A549 (cell line): ENCODE measurements at regions not wholly inside any gene's neighbourhood (a gene's known extent, or its start where the extent isn't known, plus 50 kb on each side); places are given as distances from the start of the nearest gene placed in this dataset.

ENCODE experiments used
- CEBPB ChIP-seq, 2 experiments: fragments of >200 bp in 1 of 2; sonication (Bioruptor Twin) in 1 of 2; formaldehyde crosslinking in 1 of 2; IDR thresholded peaks; 2 replicates each; pipeline ENCODE4 v1.6.1; 2012 to 2016
- EHMT2 ChIP-seq: fragments of 200-600 bp; sonication (generic); IDR thresholded peaks from 2 replicates; pipeline ENCODE4 v1.6.1; 2016; ENCODE audit warnings: antibody characterized with exemption, low read depth, mild to moderate bottlenecking, moderate library complexity
- FOSL2 ChIP-seq, 2 experiments: fragments of 450-650 bp in 1 of 2; fragments of >200 bp in 1 of 2; sonication (Bioruptor Twin) in 1 of 2; formaldehyde crosslinking; IDR thresholded peaks; 2 replicates each; pipeline versions ENCODE4 v1.5.0 to v1.6.1; 2016 to 2020; ENCODE audit warnings: mild to moderate bottlenecking in 1 of 2, moderate library complexity in 1 of 2
- HDAC2 ChIP-seq: fragments of 200-600 bp; sonication (generic); IDR thresholded peaks from 2 replicates; pipeline ENCODE4 v1.6.1; 2016
- HMGXB4 ChIP-seq: fragments of 250-450 bp; sonication (Bioruptor Pico); IDR thresholded peaks from 2 replicates; pipeline ENCODE4 v1.5.0; 2021; ENCODE audit warnings: mild to moderate bottlenecking, moderate library complexity, borderline replicate concordance
- JUN ChIP-seq, 2 experiments: fragments of >200 bp; sonication (Bioruptor Twin); formaldehyde crosslinking; IDR thresholded peaks; 2 replicates in 1 of 2; 3 replicates in 1 of 2; pipeline ENCODE4 v1.6.1; 2016 to 2017
- POLR2A ChIP-seq: IDR thresholded peaks from 2 replicates; pipeline ENCODE4 v1.6.1; 2012; ENCODE audit warnings: mild to moderate bottlenecking, low read length
- POLR2AphosphoS2 ChIP-seq: conservative IDR thresholded peaks from 2 replicates; pipeline ENCODE4 v1.6.1; 2012; ENCODE audit warnings: low read length, improper control_type of control experiment, inconsistent platforms
- REST ChIP-seq: fragments of 200-600 bp; sonication (generic); IDR thresholded peaks from 2 replicates; pipeline ENCODE4 v1.6.1; 2016; ENCODE audit warnings: antibody characterized with exemption, mild to moderate bottlenecking, moderate library complexity
- SMC3 ChIP-seq: fragments of >200 bp; sonication (Bioruptor Twin); formaldehyde crosslinking; IDR thresholded peaks from 3 replicates; pipeline ENCODE4 v1.6.1; 2018; ENCODE audit warnings: inconsistent platforms
- TF ChIP-seq, protein P1 (sequence below): fragments of >200 bp; sonication (Bioruptor Twin); formaldehyde crosslinking; IDR thresholded peaks from 3 replicates; pipeline ENCODE4 v1.5.1; 2016

DNA sequence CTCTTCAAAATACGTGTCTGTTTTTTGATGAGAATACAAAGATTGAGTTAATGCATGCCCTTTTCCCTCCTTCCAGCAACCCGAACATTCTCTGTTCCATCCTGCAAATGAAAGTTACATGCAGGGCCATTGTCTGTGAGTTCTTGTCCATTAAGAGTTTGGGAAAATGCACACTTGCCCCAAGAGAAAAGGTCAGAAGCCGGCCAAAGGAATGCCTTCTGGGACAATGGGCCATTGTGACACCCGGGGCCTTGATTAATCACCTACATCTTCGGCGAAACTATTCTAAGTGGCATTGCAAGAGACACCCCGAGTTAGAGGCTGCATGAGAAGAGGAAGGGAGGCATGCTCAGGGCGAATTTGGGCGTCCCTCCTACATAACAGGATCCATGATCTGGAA lies 73.7 kb upstream of the COPS8 start:
- no peak for TF ChIP-seq SMC3
- TF ChIP-seq, protein P1, sequence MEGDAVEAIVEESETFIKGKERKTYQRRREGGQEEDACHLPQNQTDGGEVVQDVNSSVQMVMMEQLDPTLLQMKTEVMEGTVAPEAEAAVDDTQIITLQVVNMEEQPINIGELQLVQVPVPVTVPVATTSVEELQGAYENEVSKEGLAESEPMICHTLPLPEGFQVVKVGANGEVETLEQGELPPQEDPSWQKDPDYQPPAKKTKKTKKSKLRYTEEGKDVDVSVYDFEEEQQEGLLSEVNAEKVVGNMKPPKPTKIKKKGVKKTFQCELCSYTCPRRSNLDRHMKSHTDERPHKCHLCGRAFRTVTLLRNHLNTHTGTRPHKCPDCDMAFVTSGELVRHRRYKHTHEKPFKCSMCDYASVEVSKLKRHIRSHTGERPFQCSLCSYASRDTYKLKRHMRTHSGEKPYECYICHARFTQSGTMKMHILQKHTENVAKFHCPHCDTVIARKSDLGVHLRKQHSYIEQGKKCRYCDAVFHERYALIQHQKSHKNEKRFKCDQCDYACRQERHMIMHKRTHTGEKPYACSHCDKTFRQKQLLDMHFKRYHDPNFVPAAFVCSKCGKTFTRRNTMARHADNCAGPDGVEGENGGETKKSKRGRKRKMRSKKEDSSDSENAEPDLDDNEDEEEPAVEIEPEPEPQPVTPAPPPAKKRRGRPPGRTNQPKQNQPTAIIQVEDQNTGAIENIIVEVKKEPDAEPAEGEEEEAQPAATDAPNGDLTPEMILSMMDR: no peak
- TF ChIP-seq HMGXB4 (CRISPR knock-in tag): no peak
- TF ChIP-seq EHMT2: no peak
- TF ChIP-seq POLR2A: no peak
- no peak for TF ChIP-seq FOSL2 (IDR thresholded peaks at IDR 0.05)
- no peak for TF ChIP-seq FOSL2 (CRISPR knock-in tag; IDR thresholded peaks at IDR 0.05)
- no peak for TF ChIP-seq HDAC2
- no peak for TF ChIP-seq JUN (IDR thresholded peaks at IDR 0.05)
- no peak for TF ChIP-seq REST
- TF ChIP-seq POLR2AphosphoS2: no peak
- no peak for TF ChIP-seq CEBPB (IDR thresholded peaks at IDR 0.05)
